ENCODE measurements at regions not wholly inside any gene's neighbourhood (a gene's known extent, or its start where the extent isn't known, plus 50 kb on each side); places are given as distances from the start of the nearest gene placed in this dataset.

DNA sequence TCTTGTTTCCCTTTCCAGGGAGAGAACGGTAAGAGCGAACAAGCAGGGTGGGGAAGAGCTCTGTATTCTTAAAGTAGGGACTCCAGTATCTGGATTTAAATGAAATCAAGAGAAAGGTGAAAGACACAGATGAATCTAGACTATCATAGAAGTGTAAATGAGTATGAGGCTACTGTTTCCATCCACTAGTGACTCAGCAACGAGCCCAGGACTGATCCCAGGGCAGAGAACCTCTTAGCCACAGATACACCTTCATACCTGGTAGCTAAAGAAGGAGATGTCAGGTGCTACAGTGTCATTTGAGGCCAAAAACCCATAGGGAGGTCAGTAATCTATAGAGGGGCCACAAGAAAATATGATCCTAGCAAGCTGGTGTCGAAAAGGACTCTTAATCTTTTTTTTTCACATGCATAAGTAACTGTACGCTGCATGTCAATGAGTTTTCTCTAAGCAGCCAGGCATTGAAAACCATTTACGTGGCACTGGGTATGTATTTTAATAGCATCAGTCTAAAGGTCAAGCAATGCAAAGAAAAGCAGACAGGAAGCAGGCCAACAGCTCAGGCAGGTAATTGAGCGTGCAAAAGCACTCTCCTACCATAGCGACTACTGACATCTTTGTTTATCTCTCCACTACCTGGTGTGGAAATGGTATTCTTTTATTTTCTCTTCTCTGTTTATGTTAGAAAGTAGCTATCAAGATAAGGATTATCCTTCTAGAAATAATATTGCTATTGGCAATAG lies 91.5 kb upstream of the EGR2 start:
- WGBS, 2 donors: 79 to 82% methylated on average over 8 of the region's 8 CpGs
- Histone ChIP-seq H3K27ac (no peak overlapping the region), H3K27me3 (no peaks in the 10 kb centered on the region), H3K36me3 (no peaks in the 10 kb centered on the region), H3K9me3 (no peaks in the 10 kb centered on the region), H3K4me1 (peaks cover 0 to 12% (median 0%) of the 10 kb centered on the region in 4 donors), H3K4me3 (no peak overlapping the region)
- TF ChIP-seq CTCF (IDR thresholded peaks at IDR 0.05) (no peak), EP300 (IDR thresholded peaks at IDR 0.05) (no peak), POLR2A (IDR thresholded peaks at IDR 0.05) (no peak)
- no peak for DNase-seq (ENCODE audit: low spot score in 2 of 2)

GRCh38 chr10:62904281-62904875 lies 88.2 kb upstream of the EGR2 start:
- Histone ChIP-seq H3K9me3 (no peaks in the 10 kb centered on the region), H3K27ac (no peak overlapping the region), H3K27me3 (no peaks in the 10 kb centered on the region), H3K4me3 (no peak overlapping the region), H3K36me3 (no peaks in the 10 kb centered on the region), H3K4me1 (no peaks in the 10 kb centered on the region)
- WGBS, 2 donors: 74 to 76% methylated on average over 5 of the region's 5 CpGs
- TF ChIP-seq POLR2A (IDR thresholded peaks at IDR 0.05): no peak
- TF ChIP-seq EP300 (IDR thresholded peaks at IDR 0.05): no peak
- TF ChIP-seq CTCF (IDR thresholded peaks at IDR 0.05): no peak
- DNase-seq (ENCODE audit: low spot score in 2 of 2): no peak

DNA sequence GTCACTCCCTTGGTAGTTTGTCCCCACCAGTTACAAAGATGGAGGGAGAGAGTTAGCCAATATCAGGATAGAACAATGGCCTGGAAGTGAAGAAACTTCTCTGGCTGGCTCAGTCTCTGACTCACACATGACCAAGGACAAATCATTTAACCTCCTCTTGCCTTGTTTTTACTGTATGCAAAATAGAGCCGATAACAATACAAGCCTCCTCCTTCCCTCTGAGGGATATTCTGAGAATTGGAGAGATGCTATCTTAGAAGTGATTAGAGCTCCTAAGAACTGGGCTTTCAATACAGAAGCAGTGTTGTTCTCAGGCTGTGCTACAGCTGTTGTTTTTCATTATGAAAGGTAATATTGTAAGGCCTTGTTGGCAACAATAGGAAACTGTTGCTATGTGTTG lies 87.7 kb upstream of the EGR2 start:
- Histone ChIP-seq H3K4me3 (no peak overlapping the region), H3K4me1 (no peaks in the 10 kb centered on the region), H3K36me3 (no peaks in the 10 kb centered on the region), H3K9me3 (no peaks in the 10 kb centered on the region), H3K27ac (no peak overlapping the region), H3K27me3 (no peaks in the 10 kb centered on the region)
- no peak for DNase-seq (ENCODE audit: low spot score in 2 of 2)
- TF ChIP-seq CTCF (IDR thresholded peaks at IDR 0.05) (no peak), EP300 (IDR thresholded peaks at IDR 0.05) (no peak), POLR2A (IDR thresholded peaks at IDR 0.05) (no peak)
- WGBS, 2 donors: 35 to 38% methylated on average over 1 of the region's 1 CpG

GRCh38 chr10:62900829-62901571 lies 84.8 kb upstream of the EGR2 start:
- WGBS, 2 donors: 89 to 90% methylated on average over 4 of the region's 4 CpGs
- H3K27me3 ChIP-seq: no peaks in the 10 kb centered on the region
- DNase-seq (ENCODE audit: low spot score in 2 of 2): no peak
- H3K4me1 ChIP-seq: no peaks in the 10 kb centered on the region
- no peaks in the 10 kb centered on the region for H3K9me3 ChIP-seq
- H3K4me3 ChIP-seq: no peak overlapping the region
- H3K27ac ChIP-seq: no peak overlapping the region
- no peaks in the 10 kb centered on the region for H3K36me3 ChIP-seq
- TF ChIP-seq POLR2A (IDR thresholded peaks at IDR 0.05) (no peak), EP300 (IDR thresholded peaks at IDR 0.05) (no peak), CTCF (IDR thresholded peaks at IDR 0.05) (no peak)

- TF ChIP-seq CTCF (IDR thresholded peaks at IDR 0.05) (no peak), POLR2A (IDR thresholded peaks at IDR 0.05) (no peak), EP300 (IDR thresholded peaks at IDR 0.05) (no peak)
- DNase-seq (ENCODE audit: low spot score in 2 of 2): no peak
- H3K9me3 ChIP-seq: no peaks in the 10 kb centered on the region
- H3K4me1 ChIP-seq: no peaks in the 10 kb centered on the region
- no peaks in the 10 kb centered on the region for H3K27me3 ChIP-seq
- no peak overlapping the region for H3K27ac ChIP-seq
- 79 to 85% methylated on average over 3 of the region's 3 CpGs for WGBS, 2 donors
- no peaks in the 10 kb centered on the region for H3K36me3 ChIP-seq
- no peak overlapping the region for H3K4me3 ChIP-seq
These were observed 83.1 kb upstream of the EGR2 start for GRCh38 chr10:62899311-62899710.

Data from tibial nerve (tissue), 4 donors.